HG02981 (cell line): ENCODE measurements at regions not wholly inside any gene's neighbourhood (a gene's known extent, or its start where the extent isn't known, plus 50 kb on each side); places are given as distances from the start of the nearest gene placed in this dataset.
"Not testable (repeated sequence)": the region's sequence is repeated elsewhere in the genome, so short reads cannot be mapped to it uniquely, and the experiment has no call there.

Source experiments
- ATAC-seq: cut with Tn5 transposase; IDR thresholded peaks from one replicate; pipeline ENCODE4 v1.9.1; 2021; ENCODE audit warnings: mild to moderate bottlenecking, moderate library complexity; ENCODE audit not compliant: unreplicated experiment

DNA sequence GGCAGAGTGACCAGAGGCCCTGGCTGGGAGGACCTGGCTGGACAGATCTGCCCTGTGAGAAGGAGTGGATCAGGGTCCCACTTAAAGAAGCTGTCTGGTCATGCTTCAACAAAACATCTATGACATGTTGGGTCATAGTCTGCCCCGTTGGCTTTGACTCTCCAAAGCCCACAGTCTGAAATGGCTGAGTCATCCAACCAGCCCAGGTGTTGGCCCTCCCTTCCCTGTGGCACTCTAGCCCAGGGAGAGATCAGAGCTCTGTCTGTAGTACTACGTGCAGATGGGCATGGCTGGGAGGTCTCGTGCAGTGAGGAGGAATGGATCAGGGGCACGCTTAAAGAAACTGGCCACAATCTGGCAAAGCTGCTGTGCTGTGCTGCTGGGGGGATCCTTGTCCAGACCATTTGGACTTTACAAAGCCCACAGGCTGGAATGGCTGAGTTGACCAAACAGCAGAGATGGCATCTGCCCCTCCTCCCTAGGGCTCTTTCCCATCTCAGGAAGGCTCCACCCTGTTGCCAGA, 206.1 kb downstream of the TUSC1 start:
- no peak for ATAC-seq

DNA sequence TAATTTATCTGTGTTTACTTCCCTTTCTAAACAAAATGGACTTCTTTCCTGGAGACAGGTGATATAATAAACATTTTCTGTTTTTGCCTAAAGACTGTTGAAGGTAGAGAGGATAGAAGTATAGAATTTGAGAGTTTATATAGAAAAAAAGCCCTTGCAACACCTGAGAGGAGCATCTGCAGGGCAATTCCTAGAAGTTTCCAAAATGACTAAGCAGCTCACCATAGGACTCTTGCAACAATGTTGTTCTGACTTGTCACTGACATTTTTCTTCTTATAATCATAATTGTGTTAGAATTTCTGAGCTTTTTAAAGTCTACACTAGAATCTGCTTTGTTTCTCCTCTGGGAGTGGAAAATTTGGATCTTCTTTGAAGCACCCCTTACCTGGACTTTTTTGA, 216.8 kb downstream of the TUSC1 start:
- no peak for ATAC-seq

DNA sequence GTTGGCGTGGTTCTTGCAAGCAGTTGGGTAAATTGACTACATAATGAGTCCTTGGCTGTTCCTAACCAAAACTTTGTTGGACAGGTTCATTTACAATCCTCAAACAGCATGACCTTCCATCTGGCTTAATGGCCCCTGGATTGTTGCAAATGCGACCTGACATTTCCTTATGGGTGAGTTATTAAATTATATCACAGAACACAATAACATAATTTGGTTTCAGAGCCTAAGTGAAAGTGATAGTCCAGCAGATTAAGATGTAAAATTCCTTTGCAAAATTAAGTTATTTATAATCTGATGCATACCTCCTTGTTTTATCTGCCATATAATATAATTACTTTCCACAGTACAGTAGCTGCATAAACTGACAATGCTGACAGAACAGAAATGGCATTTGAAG, 224.4 kb downstream of the TUSC1 start:
- ATAC-seq = no peak

DNA sequence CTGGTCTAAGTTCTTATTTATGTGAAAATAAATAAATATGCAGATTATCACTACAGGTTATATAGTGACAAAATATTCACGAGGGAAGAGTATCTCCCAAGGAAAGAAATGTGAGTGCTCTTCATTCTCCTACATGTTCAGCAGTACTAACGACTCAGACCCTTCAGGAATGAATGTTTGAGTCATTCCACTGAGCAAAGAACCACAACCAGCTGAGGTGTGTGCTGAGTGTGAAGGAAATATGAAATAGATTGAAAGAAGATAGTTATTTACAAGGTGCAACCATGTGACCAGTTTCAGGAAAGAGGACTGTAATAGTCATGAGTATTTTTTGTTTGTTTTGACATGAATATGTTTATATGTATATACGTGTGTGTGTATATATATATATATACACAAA, 228.7 kb downstream of the TUSC1 start:
- ATAC-seq = no peak

DNA sequence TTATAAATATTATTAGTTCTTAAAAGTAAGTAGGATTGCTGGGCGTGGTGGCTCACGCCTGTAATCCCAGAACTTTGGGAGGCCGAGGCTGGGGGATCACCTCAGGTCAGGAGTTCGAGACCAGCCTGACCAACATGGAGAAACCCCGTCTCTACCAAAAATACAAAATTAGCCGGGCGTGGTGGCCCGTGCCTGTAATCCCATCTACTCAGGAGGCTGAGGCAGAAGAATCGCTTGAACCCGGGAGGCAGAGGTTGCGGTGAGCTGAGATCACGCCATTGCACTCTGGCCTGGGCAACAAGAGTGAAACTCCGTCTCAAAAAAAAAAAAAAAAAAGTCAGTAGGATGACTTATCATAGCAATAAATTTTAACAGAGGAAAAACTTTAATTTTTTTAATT, 232.5 kb downstream of the TUSC1 start:
- not testable (repeated sequence) for ATAC-seq

DNA sequence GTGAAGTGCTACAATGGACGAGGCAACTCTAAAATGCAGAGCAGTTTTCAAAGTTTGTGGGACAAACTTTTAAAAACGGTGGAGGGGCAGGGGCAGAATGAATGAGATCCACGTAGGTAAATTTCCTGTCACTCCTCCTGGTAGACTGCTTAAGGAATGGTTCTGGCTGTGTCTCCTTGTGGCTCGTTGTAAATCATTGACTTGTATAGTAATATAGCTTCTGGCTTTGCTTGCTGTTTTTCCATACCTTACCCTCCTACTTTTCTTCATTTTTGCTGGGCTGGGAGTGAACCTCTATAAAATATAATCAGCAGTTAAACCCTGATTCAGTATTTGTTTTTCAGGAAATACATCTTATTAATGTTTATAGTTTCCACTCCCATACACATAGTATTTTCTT, 235.7 kb downstream of the TUSC1 start:
- ATAC-seq = no peak

DNA sequence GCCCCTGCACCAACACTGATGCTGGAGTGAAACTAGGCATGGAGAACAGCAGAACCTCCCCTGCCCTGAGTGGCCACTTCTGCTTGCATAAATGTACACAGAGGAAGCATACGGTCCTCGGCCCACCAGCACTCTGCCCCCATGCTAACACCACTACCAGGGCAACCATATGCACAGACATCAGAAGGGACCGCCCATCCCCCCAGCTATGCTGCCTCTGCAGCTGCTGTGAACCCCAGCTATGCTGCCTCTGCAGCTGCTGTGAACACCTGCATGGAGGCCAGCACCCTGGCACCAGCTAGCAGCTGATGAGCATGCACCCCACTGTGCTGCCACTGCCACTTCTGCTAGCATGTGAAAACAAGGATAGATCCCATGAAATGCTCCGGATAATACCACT, 250.3 kb downstream of the TUSC1 start:
- ATAC-seq = no peak

DNA sequence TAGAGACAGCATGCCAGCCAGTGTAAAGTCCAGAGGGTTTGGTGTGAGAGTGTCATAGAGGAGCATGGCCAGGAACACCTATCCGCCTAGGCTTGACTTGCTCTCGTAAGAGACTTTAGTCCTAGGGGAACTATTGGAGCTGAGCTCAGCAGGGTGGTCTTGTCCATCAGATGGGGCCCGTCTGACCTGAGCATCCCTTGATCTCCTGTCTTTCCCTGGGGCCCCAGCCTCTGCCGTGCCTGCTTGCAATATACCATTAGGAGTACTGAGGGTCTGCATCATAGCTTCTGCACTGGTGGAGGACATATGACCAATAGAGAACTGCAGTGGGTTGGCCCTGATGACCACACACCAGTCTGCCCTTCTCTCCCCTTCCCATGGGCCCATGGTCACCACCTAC, 251.0 kb downstream of the TUSC1 start:
- ATAC-seq = no peak

DNA sequence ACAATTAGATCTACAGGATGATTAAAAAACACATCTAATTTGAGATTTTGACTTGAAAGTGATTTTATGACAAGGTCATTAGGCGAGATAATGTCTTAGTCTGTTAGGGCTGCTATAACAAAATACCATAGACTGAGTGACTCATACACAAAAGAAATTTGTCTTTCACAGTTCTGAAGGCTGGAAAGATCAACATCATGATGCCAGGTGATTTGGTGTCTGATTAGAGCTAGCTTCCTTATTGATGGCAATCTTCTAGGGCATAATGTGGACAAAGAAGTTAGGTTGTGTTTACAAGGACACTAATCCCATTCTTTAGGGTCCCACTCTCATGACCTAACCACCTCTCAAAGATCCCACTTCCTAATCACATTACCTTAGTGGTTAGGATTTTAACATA, 256.7 kb downstream of the TUSC1 start:
- ATAC-seq = no peak

DNA sequence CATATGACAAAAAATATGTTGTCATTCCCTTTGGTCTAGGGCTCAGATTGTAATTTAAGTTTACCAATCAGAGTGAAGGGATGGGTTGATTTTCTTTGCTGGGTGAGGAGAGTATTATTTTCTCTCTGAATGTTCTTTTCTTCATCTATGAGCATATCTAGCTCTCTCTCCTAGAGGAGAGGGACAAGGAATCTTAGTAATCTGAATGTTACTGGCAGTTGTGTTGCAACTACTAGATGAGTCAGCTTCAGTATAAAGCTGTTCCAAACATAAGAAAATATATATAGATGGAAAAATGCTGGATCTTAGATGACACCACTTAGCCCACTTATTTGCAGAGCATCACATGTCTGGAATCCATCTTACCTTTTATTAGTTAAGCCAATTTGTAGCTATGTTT, 259.3 kb downstream of the TUSC1 start:
- ATAC-seq = no peak

DNA sequence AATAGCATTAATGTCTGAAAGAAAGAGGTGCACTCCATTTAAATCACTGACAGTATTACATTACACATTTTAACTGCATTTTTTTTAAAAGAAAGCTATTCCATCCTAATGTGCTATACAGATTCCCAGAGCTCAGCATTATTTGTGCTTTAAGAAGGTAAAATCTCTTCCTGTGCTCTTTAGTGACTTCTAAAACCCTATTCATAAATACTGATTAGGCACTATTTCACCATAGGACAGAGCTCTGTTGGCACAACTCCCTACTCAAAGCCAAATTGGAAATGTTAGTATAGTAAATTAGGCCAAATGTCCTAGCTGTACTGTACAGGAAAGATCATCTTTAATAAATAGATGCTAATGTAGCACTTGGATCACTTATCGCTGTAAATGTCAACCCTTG, 262.5 kb downstream of the TUSC1 start:
- no peak for ATAC-seq

DNA sequence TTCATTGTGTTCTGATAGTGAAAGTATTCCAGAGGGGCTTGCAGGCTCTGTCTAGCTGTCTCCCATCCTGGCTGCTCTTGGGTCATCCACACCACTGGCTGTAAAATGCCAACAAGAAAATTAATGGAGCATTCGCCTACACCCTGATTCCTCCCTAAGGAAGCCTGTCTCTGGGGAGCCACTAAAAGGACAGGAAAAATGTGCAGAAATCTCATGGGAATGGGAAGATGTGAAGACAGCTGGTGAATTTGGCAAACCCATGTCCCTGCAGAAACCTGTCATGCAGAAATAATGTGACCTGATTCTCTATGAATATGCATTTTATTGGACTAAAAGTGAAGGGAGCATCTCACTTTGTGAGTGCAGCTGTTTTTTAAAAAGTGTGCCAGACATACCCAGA, 265.6 kb downstream of the TUSC1 start:
- no peak for ATAC-seq

DNA sequence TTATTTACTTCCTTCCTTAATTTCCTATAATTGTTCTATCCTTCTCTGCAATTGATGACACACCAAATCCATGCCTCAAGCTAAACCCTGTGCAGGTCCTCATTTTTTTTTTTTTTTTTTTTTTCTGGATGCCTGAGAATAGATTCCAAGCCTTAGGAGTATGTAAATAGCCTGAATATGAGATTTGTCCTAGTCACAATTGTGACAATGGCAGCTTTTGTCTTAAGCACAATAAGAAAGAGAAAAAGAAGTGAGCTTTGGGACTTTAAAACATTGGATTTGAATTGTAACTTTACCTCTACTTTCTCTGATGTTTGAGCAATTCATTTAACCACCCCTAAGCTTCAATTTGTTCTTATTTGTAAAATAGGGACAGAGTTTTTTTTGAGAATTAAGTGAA, 280.5 kb downstream of the TUSC1 start:
- no peak for ATAC-seq

DNA sequence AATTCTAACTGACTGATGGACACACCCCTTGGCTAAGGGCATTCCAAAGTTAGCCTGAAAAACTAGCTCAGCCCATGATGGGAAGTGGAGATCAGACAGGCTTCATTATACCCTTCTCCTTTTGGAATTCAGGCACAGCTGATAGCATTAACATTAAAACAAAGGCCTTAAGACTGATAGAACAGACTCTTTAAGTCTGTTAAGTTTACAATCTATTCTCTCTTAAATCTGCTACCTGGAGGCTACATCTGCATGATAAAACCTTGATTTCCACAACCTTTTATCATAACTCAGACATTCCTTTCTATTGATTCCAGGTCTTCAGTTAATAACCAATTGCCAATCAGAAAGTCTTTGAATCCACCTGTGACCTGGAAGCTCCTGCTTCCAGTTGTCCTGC, 281.4 kb downstream of the TUSC1 start:
- ATAC-seq = no peak

DNA sequence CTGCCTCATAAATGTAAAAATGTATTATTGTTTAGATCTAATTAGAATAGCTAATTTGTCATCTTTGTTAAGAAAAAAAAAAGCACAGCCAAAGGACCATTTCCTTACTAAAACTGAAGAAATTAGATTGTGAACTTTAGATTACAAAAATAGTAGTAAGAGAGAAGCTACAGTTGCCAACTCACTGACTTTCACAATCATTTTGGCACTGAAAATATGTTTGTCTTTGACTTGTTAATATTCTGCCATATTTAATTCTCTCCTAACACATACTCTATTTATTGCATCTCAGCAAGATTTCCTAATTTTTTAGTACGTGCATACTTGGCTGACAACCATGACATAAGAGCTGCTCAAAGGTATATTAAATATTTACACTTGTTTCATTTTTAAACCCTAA, 297.1 kb downstream of the TUSC1 start:
- no peak for ATAC-seq

DNA sequence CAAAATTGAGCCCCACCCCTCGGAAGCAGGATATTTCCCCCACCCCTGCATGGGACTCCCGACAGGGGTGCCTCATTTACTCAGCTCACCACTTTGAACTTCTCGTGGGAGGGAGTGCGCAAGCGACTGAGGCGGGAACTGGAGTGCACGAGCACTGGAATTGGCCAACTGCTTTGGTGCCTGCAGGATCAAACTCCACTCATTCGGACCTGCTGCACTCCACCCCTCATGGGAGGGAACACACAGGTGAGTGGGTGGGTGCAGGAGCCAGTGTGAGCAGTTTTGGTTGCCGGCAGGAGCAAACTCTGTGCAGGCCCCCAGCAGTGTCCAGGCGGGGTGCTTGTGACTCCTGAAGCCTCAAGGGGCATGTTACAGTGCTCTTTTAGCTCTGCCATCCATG, 301.2 kb downstream of the TUSC1 start:
- ATAC-seq = no peak

DNA sequence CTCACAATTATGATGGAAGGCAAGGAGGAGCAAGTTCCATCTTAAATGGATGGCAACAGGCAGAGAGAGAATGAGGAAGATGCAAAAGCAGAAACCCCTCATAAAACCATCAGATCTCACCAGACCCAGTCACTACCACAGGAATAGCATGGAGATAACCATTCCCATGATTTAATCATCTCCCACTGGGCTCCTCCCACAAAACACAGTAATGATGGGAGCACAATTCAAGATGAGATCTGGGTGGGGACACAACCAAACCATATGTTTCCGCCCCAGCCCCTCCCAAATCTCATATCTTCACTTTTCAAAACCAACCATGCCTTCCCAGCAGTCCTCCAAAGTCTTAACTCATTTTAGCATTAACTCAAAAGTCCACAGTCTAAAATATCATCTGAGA, 304.0 kb downstream of the TUSC1 start:
- ATAC-seq = no peak

DNA sequence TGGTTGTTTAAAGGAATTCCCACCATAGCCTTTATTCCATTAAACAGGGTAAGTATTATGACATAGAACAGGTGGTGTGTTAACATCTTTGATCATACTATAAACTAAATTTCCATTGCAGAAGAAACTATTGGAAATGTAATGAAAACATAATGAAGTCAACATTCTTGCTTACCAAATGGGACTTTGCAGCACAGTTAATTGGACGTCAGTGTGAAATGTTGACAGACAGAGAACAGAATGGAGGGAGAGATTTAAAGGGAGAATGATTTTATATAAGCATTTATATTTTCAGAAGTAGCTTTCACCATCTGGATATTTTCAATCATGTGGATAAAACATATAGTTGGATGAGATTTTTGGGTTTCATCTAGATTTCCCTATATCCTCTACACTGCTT, 311.3 kb downstream of the TUSC1 start:
- no peak for ATAC-seq

DNA sequence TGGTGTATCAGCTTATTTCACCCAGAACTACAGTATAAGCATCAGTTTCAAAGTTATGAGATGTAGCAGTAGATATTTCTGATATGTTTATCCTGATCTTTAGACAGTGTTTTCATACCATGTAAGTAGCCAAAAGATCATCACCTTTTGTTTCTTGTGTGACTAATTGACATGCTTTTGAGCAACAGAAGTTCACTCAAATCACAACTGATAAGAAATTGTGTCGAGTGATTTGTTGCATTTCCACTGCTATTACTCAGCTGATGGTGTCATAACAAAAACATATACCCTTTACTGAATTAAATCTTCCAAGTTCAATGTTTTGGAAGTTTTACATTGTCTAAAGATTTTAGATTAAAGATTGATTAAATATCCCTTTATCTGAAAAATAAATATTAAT, 324.5 kb downstream of the TUSC1 start:
- ATAC-seq = no peak

DNA sequence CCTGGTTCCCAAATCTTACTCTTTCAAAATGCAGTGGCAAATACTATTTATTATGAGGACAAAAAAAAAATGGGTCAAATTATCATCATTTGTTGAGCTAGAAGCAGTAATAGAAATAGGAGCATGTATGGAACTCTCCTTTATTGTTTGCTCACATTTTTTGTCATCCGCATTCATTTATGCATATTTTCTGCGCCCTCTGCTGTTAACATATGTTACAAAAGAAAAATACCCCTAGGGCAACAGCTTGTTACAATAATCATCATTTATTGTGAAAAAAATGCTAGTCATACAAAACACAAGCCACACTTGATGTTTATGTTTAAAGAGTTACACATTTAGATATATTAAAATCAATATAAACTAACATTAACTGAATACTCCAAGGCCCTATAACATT, 328.2 kb downstream of the TUSC1 start:
- ATAC-seq = no peak

DNA sequence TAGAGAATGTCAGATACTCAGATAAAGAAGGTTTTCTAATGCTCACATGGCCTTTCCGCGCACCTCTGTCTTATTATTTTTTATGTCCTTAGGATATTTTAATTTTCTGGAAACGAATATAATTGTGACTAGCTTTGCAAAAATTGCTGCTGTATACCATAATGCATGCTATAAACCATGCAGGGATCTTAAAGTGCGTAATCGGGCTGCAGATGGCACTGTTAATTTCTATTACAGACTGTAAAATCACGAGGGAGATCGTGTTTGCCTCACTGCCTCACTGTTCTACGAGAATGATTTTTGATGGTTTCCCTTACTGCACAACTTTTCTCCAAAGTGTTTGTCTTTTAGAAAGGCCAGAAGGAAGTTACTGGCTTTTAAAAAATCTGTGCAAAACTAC, 356.1 kb downstream of the TUSC1 start:
- ATAC-seq = no peak

DNA sequence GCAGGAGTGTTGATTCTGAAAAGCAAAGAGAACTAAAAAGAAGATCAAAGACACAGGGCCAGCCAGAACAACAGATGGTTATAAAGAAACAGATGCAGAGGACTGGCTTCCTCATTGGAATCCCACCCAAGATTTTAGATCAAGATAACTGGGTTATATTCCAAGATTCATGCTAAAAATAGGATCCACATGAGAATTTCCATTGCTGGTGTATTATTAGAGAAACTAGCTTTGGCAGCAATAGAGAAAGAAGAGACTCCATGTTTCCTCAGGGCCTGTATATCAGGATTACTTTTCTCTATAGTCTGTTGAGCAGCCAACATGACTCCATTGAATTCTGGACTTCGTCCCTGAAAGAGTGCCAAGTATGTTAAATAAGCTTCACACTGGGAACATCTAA, 367.3 kb downstream of the TUSC1 start:
- ATAC-seq = no peak

DNA sequence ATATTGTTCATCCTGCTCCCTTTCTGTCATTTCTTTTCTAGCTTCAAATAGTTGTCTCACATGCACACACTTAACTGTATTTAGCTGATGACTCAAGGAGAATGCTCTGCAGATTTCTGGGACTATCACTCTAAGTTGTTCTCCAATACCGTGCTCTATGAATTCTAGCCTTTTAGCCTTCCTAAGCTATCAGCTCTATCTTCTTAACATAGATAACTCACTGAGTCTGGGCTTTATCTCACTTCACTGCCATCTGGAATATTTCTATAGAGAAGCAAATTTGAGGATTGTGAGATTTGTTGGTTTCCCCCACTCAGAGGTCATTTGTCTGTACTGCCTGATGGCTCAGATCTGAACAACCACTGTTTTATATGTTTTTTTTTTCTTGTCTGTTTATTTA, 369.7 kb downstream of the TUSC1 start:
- ATAC-seq = no peak

DNA sequence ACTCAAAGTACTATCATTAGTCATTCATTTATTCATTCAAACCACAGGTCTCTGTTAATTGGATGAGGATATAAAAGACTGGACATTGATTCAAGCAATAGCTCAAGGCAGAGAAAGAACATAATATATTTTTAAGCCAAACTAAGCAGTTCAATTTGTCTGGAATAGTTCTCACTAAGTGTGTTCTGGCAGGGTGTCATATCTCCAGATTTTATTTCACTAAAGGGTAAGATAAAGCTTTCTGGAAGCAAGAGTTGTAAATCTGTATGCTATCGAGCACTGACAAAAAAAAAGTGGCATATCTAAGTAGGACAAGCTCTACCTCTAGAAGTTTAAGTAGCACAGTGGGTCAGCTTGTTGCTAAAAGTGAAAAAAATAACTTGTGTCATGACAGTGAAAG, 375.6 kb downstream of the TUSC1 start:
- ATAC-seq = no peak
